Activated CD4-positive, alpha-beta T cell treated with anti-CD3 and anti-CD28 coated beads, Interleukin-2, Interleukin-4, amounts not matched to agents 100 ng/mL and 50 ng/mL, durations not matched to agents 16 hours and 8 hours (primary cell): ENCODE measurements at regions not wholly inside any gene's neighbourhood (a gene's known extent, or its start where the extent isn't known, plus 50 kb on each side); places are given as distances from the start of the nearest gene placed in this dataset.
"Not testable (repeated sequence)": the region's sequence is repeated elsewhere in the genome, so short reads cannot be mapped to it uniquely, and the experiment has no call there.

Experiments
- DNase-seq: peaks from one replicate; pipeline ENCODE4 v3.0.0-alpha.2; 2020; ENCODE audit warnings: low spot score

GRCh38 chr3:134106580-134106979 is 76.9 kb upstream of the SLCO2A1 start:
- no peak for DNase-seq

GRCh38 chr3:134105876-134106556 is 76.3 kb upstream of the SLCO2A1 start:
- DNase-seq: no peak

GRCh38 chr3:134104031-134104430 is 74.3 kb upstream of the SLCO2A1 start:
- DNase-seq: peak; percentile 36

- no peak for DNase-seq
Measured at GRCh38 chr3:134103470-134103869, 73.7 kb upstream of the SLCO2A1 start.

- no peak for DNase-seq
Measured at GRCh38 chr3:134102976-134103375, 73.3 kb upstream of the SLCO2A1 start.

- not testable (repeated sequence) for DNase-seq
Measured at GRCh38 chr3:134096214-134096613, 66.5 kb upstream of the SLCO2A1 start.

GRCh38 chr3:134095005-134095404 is 65.3 kb upstream of the SLCO2A1 start:
- no peak for DNase-seq

- DNase-seq: no peak
Measured at GRCh38 chr3:134094491-134094890, 64.8 kb upstream of the SLCO2A1 start.

GRCh38 chr3:134093956-134094355 is 64.2 kb upstream of the SLCO2A1 start:
- DNase-seq: no peak

- DNase-seq: no peak
Measured at GRCh38 chr3:134092208-134092701, 62.5 kb upstream of the SLCO2A1 start.

GRCh38 chr3:134090031-134090430 is 60.3 kb upstream of the SLCO2A1 start:
- no peak for DNase-seq

- no peak for DNase-seq
Measured at GRCh38 chr3:134087060-134087974, 57.6 kb upstream of the SLCO2A1 start.

- no peak for DNase-seq
Measured at GRCh38 chr3:134086616-134087015, 56.9 kb upstream of the SLCO2A1 start.

- DNase-seq: no peak
Measured at GRCh38 chr3:134085034-134085775, 55.5 kb upstream of the SLCO2A1 start.

- DNase-seq: no peak
Measured at GRCh38 chr3:134084242-134084950, 54.7 kb upstream of the SLCO2A1 start.

GRCh38 chr3:134083626-134084241 is 54.0 kb upstream of the SLCO2A1 start:
- no peak for DNase-seq

- no peak for DNase-seq
Measured at GRCh38 chr3:134083008-134083407, 53.3 kb upstream of the SLCO2A1 start.

- DNase-seq: no peak
Measured at GRCh38 chr3:134082582-134082981, 52.9 kb upstream of the SLCO2A1 start.

- DNase-seq: no peak
Measured at GRCh38 chr3:134081211-134081610, 51.5 kb upstream of the SLCO2A1 start.

- DNase-seq: no peak
Measured at GRCh38 chr3:134080761-134081160, 51.0 kb upstream of the SLCO2A1 start.

- no peak for DNase-seq
Measured at GRCh38 chr3:134079761-134080160, 50.0 kb upstream of the SLCO2A1 start.
